SK-N-SH treated with all-trans-retinoic acid at 6 μM for 48 hours (cell line): ENCODE measurements at regions not wholly inside any gene's neighbourhood (a gene's known extent, or its start where the extent isn't known, plus 50 kb on each side); places are given as distances from the start of the nearest gene placed in this dataset.

ENCODE experiments used
- ATAC-seq: fragments of 200-7000 bp; cut with Tn5 transposase; 3 replicates; pipeline ENCODE4 v1.9.1; 2020; ENCODE audit warnings: mild to moderate bottlenecking, moderate library complexity
- ARNTL ChIP-seq: fragments of 450-650 bp; formaldehyde crosslinking; IDR thresholded peaks from 2 replicates; pipeline ENCODE4 v1.5.0; 2020; ENCODE audit warnings: low read depth, mild to moderate bottlenecking, moderate library complexity, borderline replicate concordance
- BACH2 ChIP-seq: fragments of 250-450 bp; sonication (Bioruptor Pico); IDR thresholded peaks from 2 replicates; pipeline ENCODE4 v1.9.0; 2021; ENCODE audit warnings: mild to moderate bottlenecking, borderline replicate concordance
- CSDC2 ChIP-seq: fragments of 250-450 bp; sonication (Bioruptor Pico); IDR thresholded peaks from 2 replicates; pipeline ENCODE4 v1.5.0; 2020; ENCODE audit warnings: mild to moderate bottlenecking, moderate library complexity
- ESRRG ChIP-seq: fragments of 250-450 bp; sonication (Bioruptor Pico); IDR thresholded peaks from 2 replicates; pipeline ENCODE4 v1.6.1; 2021; ENCODE audit warnings: mild to moderate bottlenecking
- GLIS3 ChIP-seq: fragments of 250-450 bp; sonication (Bioruptor Pico); IDR thresholded peaks from 2 replicates; pipeline ENCODE4 v1.5.0; 2020; ENCODE audit warnings: mild to moderate bottlenecking, moderate library complexity
- ISL1 ChIP-seq: fragments of 250-450 bp; sonication (Bioruptor Pico); IDR thresholded peaks from 2 replicates; pipeline ENCODE4 v2.1.2; 2022; ENCODE audit warnings: mild to moderate bottlenecking, moderate library complexity
- OSR1 ChIP-seq: fragments of 250-450 bp; sonication (Bioruptor Pico); IDR thresholded peaks from 2 replicates; pipeline ENCODE4 v1.8.0; 2022; ENCODE audit warnings: moderate library complexity, mild to moderate bottlenecking, inconsistent platforms
- RARB ChIP-seq: fragments of 250-450 bp; sonication (Bioruptor Pico); IDR thresholded peaks from 2 replicates; pipeline ENCODE4 v1.8.0; 2021; ENCODE audit warnings: mild to moderate bottlenecking, moderate library complexity
- SNAI2 ChIP-seq: fragments of 250-450 bp; sonication (Bioruptor Pico); IDR thresholded peaks from 2 replicates; pipeline ENCODE4 v1.5.0; 2020; ENCODE audit warnings: mild to moderate bottlenecking, moderate library complexity
- TCF4 ChIP-seq: fragments of 250-450 bp; sonication (Bioruptor Pico); IDR thresholded peaks from 2 replicates; pipeline ENCODE4 v1.8.0; 2021; ENCODE audit warnings: mild to moderate bottlenecking, moderate library complexity, borderline replicate concordance
- TOX ChIP-seq: fragments of 250-450 bp; sonication (Bioruptor Pico); IDR thresholded peaks from 2 replicates; pipeline ENCODE4 v1.8.0; 2021; ENCODE audit warnings: mild to moderate bottlenecking, moderate library complexity, borderline replicate concordance
- ZC3H10 ChIP-seq: fragments of 250-450 bp; sonication (Bioruptor Pico); IDR thresholded peaks from 2 replicates; pipeline ENCODE4 v1.5.1; 2021; ENCODE audit warnings: mild to moderate bottlenecking, moderate library complexity
- ZFP3 ChIP-seq: fragments of 250-450 bp; sonication (Bioruptor Pico); IDR thresholded peaks from 2 replicates; pipeline ENCODE4 v1.5.0; 2020; ENCODE audit warnings: mild to moderate bottlenecking, moderate library complexity
- ZFP30 ChIP-seq: fragments of 450-650 bp; formaldehyde crosslinking; IDR thresholded peaks from 2 replicates; pipeline ENCODE4 v1.5.0; 2022; ENCODE audit warnings: mild to moderate bottlenecking, moderate library complexity
- ZNF565 ChIP-seq: fragments of 450-650 bp; formaldehyde crosslinking; conservative IDR thresholded peaks from 2 replicates; pipeline ENCODE4 v1.5.0; 2020; ENCODE audit warnings: low read depth, mild to moderate bottlenecking, moderate library complexity
- ZNF70 ChIP-seq: fragments of 450-650 bp; formaldehyde crosslinking; IDR thresholded peaks from 2 replicates; pipeline ENCODE4 v1.5.0; 2020; ENCODE audit warnings: mild to moderate bottlenecking, moderate library complexity
- ZNF8 ChIP-seq: fragments of 450-650 bp; formaldehyde crosslinking; IDR thresholded peaks from 2 replicates; pipeline ENCODE4 v1.5.0; 2020; ENCODE audit warnings: mild to moderate bottlenecking, moderate library complexity
- TF ChIP-seq, protein P1 (sequence below): fragments of 250-450 bp; sonication (Bioruptor Pico); IDR thresholded peaks from 2 replicates; pipeline ENCODE4 v1.5.0; 2020; ENCODE audit warnings: mild to moderate bottlenecking, moderate library complexity
- TF ChIP-seq, protein P2 (sequence below): fragments of 250-450 bp; sonication (Bioruptor Pico); IDR thresholded peaks from 2 replicates; pipeline ENCODE4 v1.5.1; 2021; ENCODE audit warnings: mild to moderate bottlenecking, moderate library complexity
- TF ChIP-seq, protein P3 (sequence below): fragments of 250-450 bp; sonication (Bioruptor Pico); IDR thresholded peaks from 2 replicates; pipeline ENCODE4 v1.8.0; 2021; ENCODE audit warnings: low read depth, mild to moderate bottlenecking, moderate library complexity, borderline replicate concordance
- TF ChIP-seq, protein P4 (sequence below): fragments of 250-450 bp; sonication (Bioruptor Pico); IDR thresholded peaks from 2 replicates; pipeline ENCODE4 v1.5.1; 2020; ENCODE audit warnings: low read depth, mild to moderate bottlenecking, moderate library complexity
- TF ChIP-seq, protein P5 (sequence below): fragments of 250-450 bp; sonication (Bioruptor Pico); IDR thresholded peaks from 2 replicates; pipeline ENCODE4 v1.8.0; 2020; ENCODE audit warnings: mild to moderate bottlenecking, moderate library complexity, borderline replicate concordance

DNA sequence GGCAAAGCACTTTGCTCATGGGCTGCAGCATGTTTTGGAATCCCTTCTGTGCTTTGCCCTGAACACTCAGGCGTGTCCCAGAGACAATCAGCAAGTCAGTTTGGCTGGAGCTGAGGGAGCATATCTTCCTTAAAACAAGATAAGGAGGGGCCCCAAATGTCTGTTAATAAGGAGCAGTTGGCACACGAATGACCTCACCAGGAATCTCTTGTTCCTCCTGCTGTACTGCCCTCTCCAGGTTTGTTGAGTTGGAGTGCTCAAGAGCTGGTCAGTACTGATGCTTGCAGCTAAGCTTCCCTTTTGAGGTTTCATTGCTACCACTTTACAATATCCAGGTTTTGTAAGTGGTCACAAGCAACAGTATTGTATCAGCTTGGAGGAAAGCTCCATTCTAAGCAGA is 101.3 kb upstream of the EGFLAM start (continued):
- TF ChIP-seq, protein P1, sequence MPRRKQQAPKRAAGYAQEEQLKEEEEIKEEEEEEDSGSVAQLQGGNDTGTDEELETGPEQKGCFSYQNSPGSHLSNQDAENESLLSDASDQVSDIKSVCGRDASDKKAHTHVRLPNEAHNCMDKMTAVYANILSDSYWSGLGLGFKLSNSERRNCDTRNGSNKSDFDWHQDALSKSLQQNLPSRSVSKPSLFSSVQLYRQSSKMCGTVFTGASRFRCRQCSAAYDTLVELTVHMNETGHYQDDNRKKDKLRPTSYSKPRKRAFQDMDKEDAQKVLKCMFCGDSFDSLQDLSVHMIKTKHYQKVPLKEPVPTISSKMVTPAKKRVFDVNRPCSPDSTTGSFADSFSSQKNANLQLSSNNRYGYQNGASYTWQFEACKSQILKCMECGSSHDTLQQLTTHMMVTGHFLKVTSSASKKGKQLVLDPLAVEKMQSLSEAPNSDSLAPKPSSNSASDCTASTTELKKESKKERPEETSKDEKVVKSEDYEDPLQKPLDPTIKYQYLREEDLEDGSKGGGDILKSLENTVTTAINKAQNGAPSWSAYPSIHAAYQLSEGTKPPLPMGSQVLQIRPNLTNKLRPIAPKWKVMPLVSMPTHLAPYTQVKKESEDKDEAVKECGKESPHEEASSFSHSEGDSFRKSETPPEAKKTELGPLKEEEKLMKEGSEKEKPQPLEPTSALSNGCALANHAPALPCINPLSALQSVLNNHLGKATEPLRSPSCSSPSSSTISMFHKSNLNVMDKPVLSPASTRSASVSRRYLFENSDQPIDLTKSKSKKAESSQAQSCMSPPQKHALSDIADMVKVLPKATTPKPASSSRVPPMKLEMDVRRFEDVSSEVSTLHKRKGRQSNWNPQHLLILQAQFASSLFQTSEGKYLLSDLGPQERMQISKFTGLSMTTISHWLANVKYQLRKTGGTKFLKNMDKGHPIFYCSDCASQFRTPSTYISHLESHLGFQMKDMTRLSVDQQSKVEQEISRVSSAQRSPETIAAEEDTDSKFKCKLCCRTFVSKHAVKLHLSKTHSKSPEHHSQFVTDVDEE = no peak
- TF ChIP-seq ZNF8 (CRISPR knock-in tag) (no peak), GLIS3 (no peak)
- TF ChIP-seq, protein P2, sequence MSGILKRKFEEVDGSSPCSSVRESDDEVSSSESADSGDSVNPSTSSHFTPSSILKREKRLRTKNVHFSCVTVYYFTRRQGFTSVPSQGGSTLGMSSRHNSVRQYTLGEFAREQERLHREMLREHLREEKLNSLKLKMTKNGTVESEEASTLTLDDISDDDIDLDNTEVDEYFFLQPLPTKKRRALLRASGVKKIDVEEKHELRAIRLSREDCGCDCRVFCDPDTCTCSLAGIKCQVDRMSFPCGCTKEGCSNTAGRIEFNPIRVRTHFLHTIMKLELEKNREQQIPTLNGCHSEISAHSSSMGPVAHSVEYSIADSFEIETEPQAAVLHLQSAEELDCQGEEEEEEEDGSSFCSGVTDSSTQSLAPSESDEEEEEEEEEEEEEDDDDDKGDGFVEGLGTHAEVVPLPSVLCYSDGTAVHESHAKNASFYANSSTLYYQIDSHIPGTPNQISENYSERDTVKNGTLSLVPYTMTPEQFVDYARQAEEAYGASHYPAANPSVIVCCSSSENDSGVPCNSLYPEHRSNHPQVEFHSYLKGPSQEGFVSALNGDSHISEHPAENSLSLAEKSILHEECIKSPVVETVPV (CRISPR knock-in tag) = no peak

DNA sequence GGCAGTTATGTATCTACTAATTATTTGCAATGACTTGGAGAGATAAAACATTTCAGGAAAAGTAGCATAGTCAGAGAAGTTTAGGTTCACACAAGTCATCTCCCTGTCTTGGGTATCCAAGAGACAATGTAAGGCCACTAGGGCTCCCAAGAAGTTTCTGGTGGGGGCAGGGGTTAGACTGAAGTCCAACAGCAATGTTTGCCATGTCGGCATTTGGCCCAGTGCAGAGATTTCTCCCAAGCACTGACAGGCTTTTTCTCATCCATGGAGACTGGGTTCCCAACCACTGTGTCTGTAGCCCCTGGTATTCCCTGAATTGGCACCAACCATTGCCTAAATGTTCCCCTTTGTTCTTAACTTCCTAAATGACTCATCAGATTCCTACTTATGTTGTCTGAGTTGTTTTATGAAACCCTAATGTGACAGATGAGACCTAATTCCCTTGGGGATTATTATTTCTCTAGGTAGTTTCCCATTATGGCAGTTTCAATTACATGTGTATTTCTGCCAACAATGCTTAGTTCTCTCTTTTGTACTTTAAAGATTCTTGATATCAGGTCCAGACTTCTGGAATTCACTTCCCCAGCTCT is 103.6 kb upstream of the EGFLAM start:
- TF ChIP-seq GLIS3 = no peak
- TF ChIP-seq, protein P1 = no peak
- no peak for TF ChIP-seq RARB
- no peak for TF ChIP-seq ZFP30 (CRISPR knock-in tag)
- TF ChIP-seq, protein P3, sequence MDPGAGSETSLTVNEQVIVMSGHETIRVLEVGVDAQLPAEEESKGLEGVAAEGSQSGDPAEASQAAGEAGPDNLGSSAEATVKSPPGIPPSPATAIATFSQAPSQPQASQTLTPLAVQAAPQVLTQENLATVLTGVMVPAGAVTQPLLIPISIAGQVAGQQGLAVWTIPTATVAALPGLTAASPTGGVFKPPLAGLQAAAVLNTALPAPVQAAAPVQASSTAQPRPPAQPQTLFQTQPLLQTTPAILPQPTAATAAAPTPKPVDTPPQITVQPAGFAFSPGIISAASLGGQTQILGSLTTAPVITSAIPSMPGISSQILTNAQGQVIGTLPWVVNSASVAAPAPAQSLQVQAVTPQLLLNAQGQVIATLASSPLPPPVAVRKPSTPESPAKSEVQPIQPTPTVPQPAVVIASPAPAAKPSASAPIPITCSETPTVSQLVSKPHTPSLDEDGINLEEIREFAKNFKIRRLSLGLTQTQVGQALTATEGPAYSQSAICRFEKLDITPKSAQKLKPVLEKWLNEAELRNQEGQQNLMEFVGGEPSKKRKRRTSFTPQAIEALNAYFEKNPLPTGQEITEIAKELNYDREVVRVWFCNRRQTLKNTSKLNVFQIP (CRISPR knock-in tag) = no peak
- no peak for TF ChIP-seq TCF4 (CRISPR knock-in tag)
- no peak for ATAC-seq

DNA sequence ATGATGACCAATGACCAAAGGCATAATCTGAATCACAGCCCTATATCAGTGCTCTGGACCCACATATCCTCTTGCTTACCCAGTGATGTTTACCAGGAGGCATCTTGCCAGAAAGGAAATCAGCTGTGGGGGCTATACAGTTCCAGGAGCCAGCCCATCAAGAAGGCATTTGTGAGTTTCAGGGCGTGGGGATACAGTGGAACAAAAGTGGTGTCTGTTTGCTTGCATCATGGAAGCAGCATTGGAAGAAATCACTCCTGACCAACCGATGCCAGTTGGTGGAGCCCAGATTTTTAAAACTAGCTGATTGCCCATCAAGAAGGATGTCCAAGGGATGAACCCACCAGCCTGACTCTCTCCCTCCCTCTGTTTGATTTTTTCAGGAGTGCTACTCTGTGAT is 106.5 kb upstream of the EGFLAM start:
- TF ChIP-seq ZNF565 (CRISPR knock-in tag) (no peak), ESRRG (CRISPR knock-in tag) (no peak), OSR1 (CRISPR knock-in tag) (no peak), SNAI2 (CRISPR knock-in tag) (no peak), ZNF8 (CRISPR knock-in tag) (no peak), BACH2 (no peak), ZC3H10 (CRISPR knock-in tag) (no peak), ISL1 (no peak), ZNF70 (no peak), ARNTL (CRISPR knock-in tag) (no peak), TOX (CRISPR knock-in tag) (no peak), CSDC2 (CRISPR knock-in tag) (no peak), ZFP3 (CRISPR knock-in tag) (no peak)
- TF ChIP-seq, protein P4, sequence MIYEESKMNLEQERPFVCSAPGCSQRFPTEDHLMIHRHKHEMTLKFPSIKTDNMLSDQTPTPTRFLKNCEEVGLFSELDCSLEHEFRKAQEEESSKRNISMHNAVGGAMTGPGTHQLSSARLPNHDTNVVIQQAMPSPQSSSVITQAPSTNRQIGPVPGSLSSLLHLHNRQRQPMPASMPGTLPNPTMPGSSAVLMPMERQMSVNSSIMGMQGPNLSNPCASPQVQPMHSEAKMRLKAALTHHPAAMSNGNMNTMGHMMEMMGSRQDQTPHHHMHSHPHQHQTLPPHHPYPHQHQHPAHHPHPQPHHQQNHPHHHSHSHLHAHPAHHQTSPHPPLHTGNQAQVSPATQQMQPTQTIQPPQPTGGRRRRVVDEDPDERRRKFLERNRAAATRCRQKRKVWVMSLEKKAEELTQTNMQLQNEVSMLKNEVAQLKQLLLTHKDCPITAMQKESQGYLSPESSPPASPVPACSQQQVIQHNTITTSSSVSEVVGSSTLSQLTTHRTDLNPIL = no peak
- TF ChIP-seq, protein P3 (CRISPR knock-in tag) = no peak
- TF ChIP-seq, protein P5, sequence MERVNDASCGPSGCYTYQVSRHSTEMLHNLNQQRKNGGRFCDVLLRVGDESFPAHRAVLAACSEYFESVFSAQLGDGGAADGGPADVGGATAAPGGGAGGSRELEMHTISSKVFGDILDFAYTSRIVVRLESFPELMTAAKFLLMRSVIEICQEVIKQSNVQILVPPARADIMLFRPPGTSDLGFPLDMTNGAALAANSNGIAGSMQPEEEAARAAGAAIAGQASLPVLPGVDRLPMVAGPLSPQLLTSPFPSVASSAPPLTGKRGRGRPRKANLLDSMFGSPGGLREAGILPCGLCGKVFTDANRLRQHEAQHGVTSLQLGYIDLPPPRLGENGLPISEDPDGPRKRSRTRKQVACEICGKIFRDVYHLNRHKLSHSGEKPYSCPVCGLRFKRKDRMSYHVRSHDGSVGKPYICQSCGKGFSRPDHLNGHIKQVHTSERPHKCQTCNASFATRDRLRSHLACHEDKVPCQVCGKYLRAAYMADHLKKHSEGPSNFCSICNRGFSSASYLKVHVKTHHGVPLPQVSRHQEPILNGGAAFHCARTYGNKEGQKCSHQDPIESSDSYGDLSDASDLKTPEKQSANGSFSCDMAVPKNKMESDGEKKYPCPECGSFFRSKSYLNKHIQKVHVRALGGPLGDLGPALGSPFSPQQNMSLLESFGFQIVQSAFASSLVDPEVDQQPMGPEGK (CRISPR knock-in tag) = no peak
- TF ChIP-seq, protein P2 (CRISPR knock-in tag) = no peak

More for the DNA sequence above, 106.5 kb upstream of the EGFLAM start:
- no peak for ATAC-seq
